GM18907 (cell line): ENCODE measurements at regions not wholly inside any gene's neighbourhood (a gene's known extent, or its start where the extent isn't known, plus 50 kb on each side); places are given as distances from the start of the nearest gene placed in this dataset.
"Not testable (repeated sequence)": the region's sequence is repeated elsewhere in the genome, so short reads cannot be mapped to it uniquely, and the experiment has no call there.

Source experiments
- ATAC-seq: cut with Tn5 transposase; IDR thresholded peaks from one replicate; pipeline ENCODE4 v1.9.1; 2021; ENCODE audit warnings: mild to moderate bottlenecking, moderate library complexity; ENCODE audit not compliant: unreplicated experiment

DNA sequence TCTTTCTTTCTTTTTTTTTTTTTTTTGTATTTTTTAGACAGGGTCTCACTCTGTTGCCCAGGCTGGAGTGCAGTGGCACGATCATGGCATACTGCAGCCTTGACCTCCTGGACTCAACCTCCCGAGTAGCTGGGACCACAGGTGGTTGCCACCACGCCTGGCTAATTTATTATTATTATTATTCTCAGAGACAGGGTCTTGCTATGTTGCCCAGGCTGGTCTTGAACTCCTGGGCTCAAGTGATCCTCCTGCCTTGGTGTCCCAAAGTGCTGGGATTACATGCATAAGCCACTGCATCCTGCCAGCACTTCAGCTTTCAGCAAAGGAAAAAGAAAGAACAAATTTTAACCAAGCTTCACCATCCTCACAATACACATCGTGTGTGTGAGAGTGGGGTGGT, 97.9 kb upstream of the SERBP1 start:
- no peak for ATAC-seq

DNA sequence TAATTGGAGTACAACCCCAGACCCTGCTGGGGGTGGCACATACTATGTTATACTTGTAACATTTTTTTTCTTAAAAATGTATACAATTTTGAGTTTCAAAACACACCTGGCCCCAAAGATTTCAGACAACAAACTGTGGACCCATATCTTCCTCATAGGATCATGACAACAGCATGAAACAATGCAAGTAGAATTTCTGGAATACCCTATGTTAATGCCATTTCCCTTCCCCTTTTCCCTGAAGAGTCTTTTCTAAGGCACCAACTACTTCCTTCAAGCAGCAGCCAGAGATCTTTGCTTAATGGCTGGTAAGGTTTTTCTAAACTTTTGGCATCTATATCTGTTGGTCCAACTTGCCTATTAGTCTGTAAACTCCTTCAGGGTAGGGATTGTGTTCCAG, 99.9 kb upstream of the SERBP1 start:
- no peak for ATAC-seq

GRCh38 chr1:67532452-67533216, 102.4 kb upstream of the SERBP1 start:
- peak; percentile 73 for ATAC-seq

- no peak for ATAC-seq
Observed at GRCh38 chr1:67534627-67535065, 104.4 kb upstream of the SERBP1 start.

DNA sequence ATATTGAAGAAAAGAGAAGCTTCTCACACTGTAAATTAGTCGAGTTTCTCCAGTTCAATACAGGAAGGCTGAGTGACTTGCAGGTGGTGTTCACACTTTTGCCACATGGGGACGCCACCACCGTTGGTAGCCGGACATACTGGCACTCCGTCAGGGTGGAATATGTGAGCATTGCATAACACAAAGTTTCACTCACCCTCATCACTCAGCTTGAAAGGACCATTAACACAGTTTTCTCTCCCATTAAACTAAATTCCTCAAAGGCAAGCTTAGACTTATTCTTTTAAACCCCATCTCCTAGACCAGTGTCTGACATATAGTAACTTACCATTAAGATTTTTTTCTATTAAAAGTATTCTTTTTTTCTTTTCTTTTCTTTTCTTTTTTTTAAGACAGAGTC, 105.3 kb upstream of the SERBP1 start:
- ATAC-seq: peak; percentile 77

GRCh38 chr1:67536957-67537666, 106.9 kb upstream of the SERBP1 start:
- ATAC-seq: no peak

DNA sequence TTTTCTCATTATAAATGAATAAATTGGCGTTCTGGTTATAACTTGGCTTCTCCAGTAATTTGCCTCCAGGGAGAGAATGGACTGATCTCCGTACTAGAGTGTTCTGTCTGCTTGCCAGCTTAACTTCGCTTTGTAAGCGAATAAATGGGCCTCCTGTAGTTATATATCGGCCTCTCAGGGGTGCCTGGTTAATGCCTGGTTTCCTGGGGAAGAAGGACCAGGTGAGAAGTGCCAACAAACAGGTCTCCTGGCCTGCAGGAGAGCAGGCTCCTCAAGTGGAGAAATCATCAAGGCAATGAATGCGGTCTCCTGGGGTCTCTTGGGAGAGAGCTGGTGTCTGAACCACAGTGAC, 107.4 kb upstream of the SERBP1 start:
- ATAC-seq: no peak

GRCh38 chr1:67540025-67540732, 110.0 kb upstream of the SERBP1 start:
- no peak for ATAC-seq

DNA sequence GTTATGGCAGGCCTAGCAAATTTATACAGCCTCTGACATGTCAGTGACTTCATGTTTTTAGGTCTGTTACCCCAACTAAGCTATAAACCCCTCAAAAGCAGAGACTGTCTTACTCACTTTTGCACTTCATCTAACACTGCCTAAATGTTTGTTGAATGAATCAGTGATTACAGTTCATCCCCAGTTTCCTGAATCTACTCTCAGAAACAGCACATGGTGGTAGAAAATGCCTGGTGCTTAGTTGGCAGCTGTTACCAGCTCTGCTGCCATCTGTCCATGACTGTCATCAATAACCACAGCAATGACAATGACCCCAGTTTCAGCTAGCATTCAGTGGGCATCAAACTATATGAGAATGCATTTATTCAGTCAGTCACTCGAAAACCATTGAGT, 110.5 kb upstream of the SERBP1 start:
- no peak for ATAC-seq

DNA sequence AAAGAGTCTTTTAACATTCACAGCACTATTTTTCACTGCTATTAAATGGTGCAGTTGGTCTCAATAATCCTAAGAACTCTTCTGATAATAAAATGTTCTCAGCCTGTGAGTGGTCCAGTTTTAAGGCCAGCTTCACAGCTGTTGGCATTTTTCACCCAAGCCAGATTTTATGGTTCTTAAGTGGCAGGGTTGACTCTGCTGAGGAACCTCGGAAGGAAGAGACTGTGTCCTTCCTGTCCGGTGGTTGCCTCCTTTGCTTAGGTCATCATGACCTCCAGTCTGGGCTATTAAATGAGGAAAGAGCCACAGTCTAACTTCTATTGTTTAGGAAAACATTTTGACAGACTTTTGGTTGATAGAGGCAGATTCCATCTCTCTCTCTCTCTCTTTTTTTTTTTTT, 112.5 kb upstream of the SERBP1 start:
- no peak for ATAC-seq

DNA sequence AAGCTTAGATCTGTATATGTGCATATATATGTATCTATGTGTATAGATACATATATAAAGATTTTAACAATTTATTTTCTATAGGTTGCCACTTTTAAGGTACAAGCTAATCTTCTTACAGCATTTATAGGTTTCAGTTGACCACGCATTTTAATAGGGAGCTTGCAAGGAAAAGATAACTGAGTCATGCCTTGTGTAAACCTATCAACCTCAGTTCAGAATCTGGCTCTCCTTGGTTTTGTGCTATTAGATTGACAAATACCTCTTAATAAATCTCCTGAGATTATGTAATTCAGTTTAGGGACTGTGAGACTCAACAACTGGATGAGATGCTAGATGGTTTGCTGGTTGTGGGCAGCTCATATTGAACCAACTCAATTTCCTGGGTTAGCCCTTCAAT, 114.7 kb upstream of the SERBP1 start:
- no peak for ATAC-seq

GRCh38 chr1:67545364-67545763, 115.2 kb upstream of the SERBP1 start:
- no peak for ATAC-seq

DNA sequence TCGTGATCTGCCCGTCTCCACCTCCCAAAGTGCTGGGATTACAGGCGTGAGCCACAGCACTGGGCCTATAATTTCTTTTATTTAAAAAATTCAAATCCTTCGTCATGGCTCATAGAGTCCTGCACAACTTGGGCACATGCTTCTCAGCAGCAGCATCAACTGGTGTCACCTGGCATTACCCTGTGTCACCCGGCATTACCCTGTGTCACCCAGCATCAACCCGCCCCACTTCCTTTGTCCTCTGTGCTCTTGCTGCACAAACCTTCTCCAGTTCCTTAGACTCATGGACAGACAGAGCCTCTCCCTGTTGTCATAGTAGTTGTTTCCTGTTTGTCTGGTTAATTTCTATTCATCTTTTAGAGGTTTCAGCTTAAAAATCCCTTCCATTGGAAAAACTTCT, 121.2 kb upstream of the SERBP1 start:
- no peak for ATAC-seq

GRCh38 chr1:67552336-67552759, 122.1 kb upstream of the SERBP1 start:
- ATAC-seq: no peak

DNA sequence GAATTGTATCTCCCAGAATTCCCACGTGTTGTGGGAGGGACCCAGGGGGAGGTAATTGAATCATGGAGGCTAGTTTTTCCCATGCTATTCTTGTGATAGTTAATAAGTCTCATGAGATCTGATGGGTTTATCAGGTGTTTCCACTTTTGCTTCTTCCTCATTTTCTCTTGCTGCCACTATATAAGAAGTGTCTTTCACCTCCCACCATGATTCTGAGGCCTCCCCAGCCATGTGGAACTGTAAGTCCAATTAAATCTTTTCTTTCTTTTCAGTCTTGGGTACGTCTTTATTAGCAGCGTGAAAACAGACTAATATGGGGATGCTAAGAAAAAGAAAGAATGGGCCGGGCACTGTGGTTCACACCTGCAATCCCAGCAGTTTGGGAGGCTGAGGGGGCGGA, 124.0 kb upstream of the SERBP1 start:
- not testable (repeated sequence) for ATAC-seq

DNA sequence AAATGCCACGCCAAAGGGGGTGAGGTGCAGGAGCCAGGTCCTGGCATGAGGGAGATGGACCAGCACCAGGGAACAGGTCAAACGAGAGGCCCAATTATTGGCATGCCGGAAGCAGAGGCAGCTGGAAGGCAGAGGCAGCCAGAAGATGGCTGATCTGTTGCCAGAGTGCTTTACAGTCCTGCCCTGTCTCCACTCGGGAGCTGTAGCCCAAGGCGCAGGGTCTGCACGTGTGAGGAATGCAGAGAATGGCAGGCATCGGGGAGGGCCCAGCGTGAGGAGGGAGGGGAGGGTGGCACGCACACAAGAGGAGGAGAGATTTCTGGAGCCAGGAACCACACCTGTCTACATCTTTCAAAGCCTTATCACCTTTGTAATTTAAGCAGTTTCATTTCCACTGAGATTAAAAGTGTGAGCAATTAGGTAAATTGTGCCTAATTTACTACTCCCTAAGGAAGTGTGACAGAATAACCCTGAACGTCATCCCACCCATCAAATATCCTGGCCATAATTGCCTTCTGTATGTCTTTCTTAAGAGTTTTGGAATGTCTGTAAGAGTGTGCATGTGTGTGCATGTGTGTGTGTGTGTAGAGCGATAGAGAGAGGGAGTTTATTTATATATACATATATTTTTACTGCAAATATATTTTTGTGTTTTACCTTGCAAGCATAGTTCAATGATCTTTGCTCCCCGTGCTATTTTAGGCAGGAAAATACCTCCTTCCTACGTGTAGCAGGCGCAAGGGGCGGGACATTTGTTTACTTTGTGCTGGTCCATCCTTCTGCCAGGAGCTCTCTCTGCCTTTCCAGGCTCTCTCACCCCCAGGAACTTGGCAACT, 125.5 kb upstream of the SERBP1 start:
- no peak for ATAC-seq

- no peak for ATAC-seq
Observed at GRCh38 chr1:67556297-67556900, 126.2 kb upstream of the SERBP1 start.

DNA sequence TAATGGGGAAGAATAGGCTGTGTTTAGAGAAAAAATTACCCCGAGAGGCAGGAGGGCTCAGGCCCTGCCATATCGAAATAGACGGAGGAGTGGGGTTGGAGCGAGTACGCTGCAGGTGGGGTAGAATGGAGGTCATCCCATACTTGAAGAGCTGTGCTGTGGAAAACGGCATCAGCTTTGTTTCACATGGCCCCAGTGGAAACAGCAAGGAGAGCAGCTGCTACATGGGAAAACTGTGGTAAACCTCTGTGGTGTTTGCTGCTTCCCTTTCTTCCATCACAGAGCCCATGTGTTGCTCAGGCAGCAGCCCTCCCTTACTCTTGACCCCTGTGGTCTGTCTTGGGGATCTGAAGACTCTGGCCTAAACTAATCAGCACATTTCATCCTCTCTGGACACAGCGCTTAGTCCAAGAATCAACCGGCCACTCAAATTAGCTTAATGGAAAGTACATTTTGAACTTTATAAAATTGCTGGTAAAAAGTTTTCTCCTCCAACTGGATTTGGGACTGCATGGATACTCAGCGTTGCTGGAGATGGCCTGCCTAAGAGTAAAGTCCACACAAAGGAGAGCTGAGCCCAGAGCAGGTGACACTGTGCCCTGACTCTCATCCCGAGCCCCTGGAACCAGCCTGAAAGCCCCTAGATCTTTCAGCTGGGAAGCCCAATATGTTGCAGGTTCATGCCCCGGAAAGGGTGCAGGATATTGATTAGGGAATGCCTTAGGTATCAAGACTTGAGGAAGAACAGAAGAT, 127.1 kb upstream of the GADD45A start:
- ATAC-seq: no peak

GRCh38 chr1:67558449-67559193, 126.4 kb upstream of the GADD45A start:
- ATAC-seq: no peak
